ENCODE measurements at regions not wholly inside any gene's neighbourhood (a gene's known extent, or its start where the extent isn't known, plus 50 kb on each side); places are given as distances from the start of the nearest gene placed in this dataset.

GRCh38 chr1:234913771-234914170 is 214.9 kb downstream of the TOMM20 start:
- no peak for TF ChIP-seq CTCF (IDR thresholded peaks at IDR 0.05)
- TF ChIP-seq EP300 (IDR thresholded peaks at IDR 0.05), result no peak
- TF ChIP-seq POLR2A (IDR thresholded peaks at IDR 0.05), result no peak
